ENCODE measurements at regions not wholly inside any gene's neighbourhood (a gene's known extent, or its start where the extent isn't known, plus 50 kb on each side); places are given as distances from the start of the nearest gene placed in this dataset.

DNA sequence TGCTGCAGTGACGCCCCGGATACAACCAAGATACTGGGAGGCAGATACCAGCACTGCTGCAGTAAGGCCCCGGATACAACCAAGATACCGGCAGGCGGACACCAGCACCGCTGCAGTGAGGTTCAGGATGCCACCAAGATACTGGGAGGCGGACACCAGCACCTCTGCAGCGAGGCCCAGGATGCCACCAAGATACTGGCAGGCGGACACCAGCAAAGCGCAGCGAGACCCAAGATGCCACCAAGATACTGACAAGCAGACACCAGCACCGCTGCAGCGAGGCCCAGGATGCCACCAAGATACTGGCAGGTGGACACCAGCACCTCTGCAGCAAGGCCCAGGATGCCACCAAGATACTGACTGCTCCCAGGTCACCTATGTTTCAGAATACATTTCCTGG lies 225.2 kb downstream of the BRD1 start:
- TF ChIP-seq, protein P1, sequence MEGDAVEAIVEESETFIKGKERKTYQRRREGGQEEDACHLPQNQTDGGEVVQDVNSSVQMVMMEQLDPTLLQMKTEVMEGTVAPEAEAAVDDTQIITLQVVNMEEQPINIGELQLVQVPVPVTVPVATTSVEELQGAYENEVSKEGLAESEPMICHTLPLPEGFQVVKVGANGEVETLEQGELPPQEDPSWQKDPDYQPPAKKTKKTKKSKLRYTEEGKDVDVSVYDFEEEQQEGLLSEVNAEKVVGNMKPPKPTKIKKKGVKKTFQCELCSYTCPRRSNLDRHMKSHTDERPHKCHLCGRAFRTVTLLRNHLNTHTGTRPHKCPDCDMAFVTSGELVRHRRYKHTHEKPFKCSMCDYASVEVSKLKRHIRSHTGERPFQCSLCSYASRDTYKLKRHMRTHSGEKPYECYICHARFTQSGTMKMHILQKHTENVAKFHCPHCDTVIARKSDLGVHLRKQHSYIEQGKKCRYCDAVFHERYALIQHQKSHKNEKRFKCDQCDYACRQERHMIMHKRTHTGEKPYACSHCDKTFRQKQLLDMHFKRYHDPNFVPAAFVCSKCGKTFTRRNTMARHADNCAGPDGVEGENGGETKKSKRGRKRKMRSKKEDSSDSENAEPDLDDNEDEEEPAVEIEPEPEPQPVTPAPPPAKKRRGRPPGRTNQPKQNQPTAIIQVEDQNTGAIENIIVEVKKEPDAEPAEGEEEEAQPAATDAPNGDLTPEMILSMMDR (IDR thresholded peaks at IDR 0.05) = no peak
- no peak for TF ChIP-seq ZFX (IDR thresholded peaks at IDR 0.05; ENCODE audit: borderline replicate concordance)
